T-helper 1 cell treated with Interleukin-12 subunit alpha and Interleukin-12 subunit beta and Interleukin-4 antibody, amounts not matched to agents 30 μg/mL and 1 μg/mL, for 36 hours (primary cell): ENCODE measurements at regions not wholly inside any gene's neighbourhood (a gene's known extent, or its start where the extent isn't known, plus 50 kb on each side); places are given as distances from the start of the nearest gene placed in this dataset.
"Not testable (repeated sequence)": the region's sequence is repeated elsewhere in the genome, so short reads cannot be mapped to it uniquely, and the experiment has no call there.

Experiments
- H3K27ac Mint-ChIP-seq: one replicate; pipeline ENCODE4 v1.8.0; 2021; ENCODE audit warnings: mild to moderate bottlenecking, mixed read lengths
- H3K27me3 Mint-ChIP-seq: one replicate; pipeline ENCODE4 v1.8.0; 2021; ENCODE audit warnings: low read depth, mixed read lengths
- H3K36me3 Mint-ChIP-seq: one replicate; pipeline ENCODE4 v1.8.0; 2021; ENCODE audit warnings: low read depth, mixed read lengths
- H3K4me1 Mint-ChIP-seq: one replicate; pipeline ENCODE4 v1.8.0; 2021; ENCODE audit warnings: low read depth, mixed read lengths
- H3K4me3 Mint-ChIP-seq: one replicate; pipeline ENCODE4 v1.8.0; 2021; ENCODE audit warnings: mild to moderate bottlenecking, moderate library complexity, mixed read lengths
- H3K9me3 Mint-ChIP-seq: one replicate; pipeline ENCODE4 v1.8.0; 2021; ENCODE audit warnings: mixed read lengths

- Mint-ChIP-seq H3K27me3 (peaks cover 13% of the 10 kb centered on the region), H3K9me3 (peaks cover 27% of the 10 kb centered on the region)
- not testable (repeated sequence) for H3K27ac Mint-ChIP-seq, H3K4me3 Mint-ChIP-seq, H3K36me3 Mint-ChIP-seq, H3K4me1 Mint-ChIP-seq
These were observed 168.8 kb downstream of the TLE3 start for GRCh38 chr15:69928890-69929289.

GRCh38 chr15:69929905-69930630 is 167.6 kb downstream of the TLE3 start:
- H3K9me3 Mint-ChIP-seq = peaks cover 19% of the 10 kb centered on the region
- no peaks in the 10 kb centered on the region for H3K4me1 Mint-ChIP-seq
- H3K4me3 Mint-ChIP-seq = no peak overlapping the region
- H3K36me3 Mint-ChIP-seq = no peaks in the 10 kb centered on the region
- H3K27ac Mint-ChIP-seq = no peak overlapping the region
- peaks cover 17% of the 10 kb centered on the region for H3K27me3 Mint-ChIP-seq

GRCh38 chr15:69930754-69931153 is 167.0 kb downstream of the TLE3 start:
- H3K27ac Mint-ChIP-seq = no peak overlapping the region
- H3K27me3 Mint-ChIP-seq = peaks cover 24% of the 10 kb centered on the region
- H3K4me3 Mint-ChIP-seq = no peak overlapping the region
- no peaks in the 10 kb centered on the region for H3K4me1 Mint-ChIP-seq
- H3K36me3 Mint-ChIP-seq = peaks cover 2% of the 10 kb centered on the region
- peaks cover 22% of the 10 kb centered on the region for H3K9me3 Mint-ChIP-seq

GRCh38 chr15:69931156-69931555 is 166.6 kb downstream of the TLE3 start:
- peaks cover 22% of the 10 kb centered on the region for H3K9me3 Mint-ChIP-seq
- H3K27ac Mint-ChIP-seq = no peak overlapping the region
- peaks cover 2% of the 10 kb centered on the region for H3K36me3 Mint-ChIP-seq
- peaks cover 26% of the 10 kb centered on the region for H3K27me3 Mint-ChIP-seq
- no peaks in the 10 kb centered on the region for H3K4me1 Mint-ChIP-seq
- H3K4me3 Mint-ChIP-seq = no peak overlapping the region

GRCh38 chr15:69934607-69935006 is 163.1 kb downstream of the TLE3 start:
- no peaks in the 10 kb centered on the region for H3K4me1 Mint-ChIP-seq
- peaks cover 12% of the 10 kb centered on the region for H3K9me3 Mint-ChIP-seq
- peaks cover 46% of the 10 kb centered on the region for H3K27me3 Mint-ChIP-seq
- H3K27ac Mint-ChIP-seq = no peak overlapping the region
- peaks cover 2% of the 10 kb centered on the region for H3K36me3 Mint-ChIP-seq
- H3K4me3 Mint-ChIP-seq = no peak overlapping the region

GRCh38 chr15:69939513-69940440 is 157.9 kb downstream of the TLE3 start:
- H3K4me3 Mint-ChIP-seq = no peak overlapping the region
- H3K36me3 Mint-ChIP-seq = peaks cover 2% of the 10 kb centered on the region
- H3K4me1 Mint-ChIP-seq = no peaks in the 10 kb centered on the region
- H3K27ac Mint-ChIP-seq = no peak overlapping the region
- H3K27me3 Mint-ChIP-seq = peaks cover 35% of the 10 kb centered on the region
- H3K9me3 Mint-ChIP-seq = peaks cover 11% of the 10 kb centered on the region

GRCh38 chr15:69940441-69941300 is 157.0 kb downstream of the TLE3 start:
- Mint-ChIP-seq H3K4me1 (no peaks in the 10 kb centered on the region), H3K27ac (no peak overlapping the region), H3K36me3 (no peaks in the 10 kb centered on the region), H3K9me3 (peaks cover 2% of the 10 kb centered on the region), H3K27me3 (peaks cover 26% of the 10 kb centered on the region), H3K4me3 (no peak overlapping the region)

GRCh38 chr15:69941301-69941605 is 156.5 kb downstream of the TLE3 start:
- H3K4me1 Mint-ChIP-seq = no peaks in the 10 kb centered on the region
- no peaks in the 10 kb centered on the region for H3K36me3 Mint-ChIP-seq
- no peak overlapping the region for H3K4me3 Mint-ChIP-seq
- H3K9me3 Mint-ChIP-seq = no peaks in the 10 kb centered on the region
- peaks cover 23% of the 10 kb centered on the region for H3K27me3 Mint-ChIP-seq
- no peak overlapping the region for H3K27ac Mint-ChIP-seq

GRCh38 chr15:69941706-69942495 is 155.8 kb downstream of the TLE3 start:
- peaks cover 18% of the 10 kb centered on the region for H3K27me3 Mint-ChIP-seq
- no peak overlapping the region for H3K27ac Mint-ChIP-seq
- H3K36me3 Mint-ChIP-seq = no peaks in the 10 kb centered on the region
- no peaks in the 10 kb centered on the region for H3K4me1 Mint-ChIP-seq
- H3K9me3 Mint-ChIP-seq = no peaks in the 10 kb centered on the region
- H3K4me3 Mint-ChIP-seq = no peak overlapping the region

GRCh38 chr15:69943637-69944036 is 154.1 kb downstream of the TLE3 start:
- H3K36me3 Mint-ChIP-seq = no peaks in the 10 kb centered on the region
- no peak overlapping the region for H3K4me3 Mint-ChIP-seq
- peaks cover 4% of the 10 kb centered on the region for H3K27me3 Mint-ChIP-seq
- no peaks in the 10 kb centered on the region for H3K9me3 Mint-ChIP-seq
- no peak overlapping the region for H3K27ac Mint-ChIP-seq
- H3K4me1 Mint-ChIP-seq = no peaks in the 10 kb centered on the region

GRCh38 chr15:69945729-69946128 is 152.0 kb downstream of the TLE3 start:
- Mint-ChIP-seq H3K4me3 (no peak overlapping the region), H3K36me3 (no peaks in the 10 kb centered on the region), H3K27me3 (peaks cover 4% of the 10 kb centered on the region), H3K27ac (no peak overlapping the region), H3K4me1 (no peaks in the 10 kb centered on the region), H3K9me3 (no peaks in the 10 kb centered on the region)

GRCh38 chr15:69946870-69947269 is 150.8 kb downstream of the TLE3 start:
- no peaks in the 10 kb centered on the region for H3K4me1 Mint-ChIP-seq
- H3K27ac Mint-ChIP-seq = no peak overlapping the region
- H3K4me3 Mint-ChIP-seq = no peak overlapping the region
- H3K27me3 Mint-ChIP-seq = peaks cover 5% of the 10 kb centered on the region
- no peaks in the 10 kb centered on the region for H3K9me3 Mint-ChIP-seq
- no peaks in the 10 kb centered on the region for H3K36me3 Mint-ChIP-seq

GRCh38 chr15:69947394-69947793 is 150.3 kb downstream of the TLE3 start:
- Mint-ChIP-seq H3K27ac (no peak overlapping the region), H3K4me1 (no peaks in the 10 kb centered on the region), H3K27me3 (peaks cover 8% of the 10 kb centered on the region), H3K9me3 (no peaks in the 10 kb centered on the region), H3K36me3 (no peaks in the 10 kb centered on the region), H3K4me3 (no peak overlapping the region)

GRCh38 chr15:69949485-69949884 is 148.2 kb downstream of the TLE3 start:
- Mint-ChIP-seq H3K9me3 (no peaks in the 10 kb centered on the region), H3K4me1 (no peaks in the 10 kb centered on the region), H3K27me3 (peaks cover 4% of the 10 kb centered on the region), H3K27ac (no peak overlapping the region), H3K4me3 (no peak overlapping the region), H3K36me3 (no peaks in the 10 kb centered on the region)
